GM23338 (cell line): ENCODE measurements at regions not wholly inside any gene's neighbourhood (a gene's known extent, or its start where the extent isn't known, plus 50 kb on each side); places are given as distances from the start of the nearest gene placed in this dataset.

ENCODE experiments used
- CREB1 ChIP-seq: fragments of 250-450 bp; sonication (Bioruptor Pico); IDR thresholded peaks from 2 replicates; pipeline ENCODE4 v1.5.0; 2020; ENCODE audit warnings: low read depth, mild to moderate bottlenecking, moderate library complexity
- EZH2 ChIP-seq: fragments of 200-600 bp; sonication (generic); IDR thresholded peaks from one replicate; pipeline ENCODE4 v1.8.0; 2017; ENCODE audit warnings: antibody characterized with exemption, mild to moderate bottlenecking, low read depth; ENCODE audit not compliant: unreplicated experiment
- EZH2phosphoT487 ChIP-seq: fragments of 200-600 bp; sonication (generic); IDR thresholded peaks from one replicate; pipeline ENCODE4 v1.8.1; 2018; ENCODE audit warnings: antibody characterized with exemption; ENCODE audit not compliant: unreplicated experiment
- JUNB ChIP-seq: IDR thresholded peaks from one replicate; pipeline ENCODE4 v1.6.1; 2016; ENCODE audit warnings: antibody characterized with exemption; ENCODE audit not compliant: unreplicated experiment
- NANOG ChIP-seq: IDR thresholded peaks from 2 replicates; pipeline ENCODE4 v1.6.1; 2016; ENCODE audit warnings: antibody characterized with exemption, borderline replicate concordance
- POLR2AphosphoS5 ChIP-seq: IDR thresholded peaks from 2 replicates; pipeline ENCODE4 v1.6.1; 2016; ENCODE audit warnings: antibody characterized with exemption, low read depth
- ZNF331 ChIP-seq: fragments of 250-450 bp; sonication (Bioruptor Pico); IDR thresholded peaks from 2 replicates; pipeline ENCODE4 v1.5.0; 2020; ENCODE audit warnings: low read depth, mild to moderate bottlenecking, moderate library complexity
- TF ChIP-seq, protein P1 (sequence below), 2 experiments: fragments of 200-600 bp in 1 of 2; sonication (generic) in 1 of 2; conservative IDR thresholded peaks; 2 replicates each; pipeline versions ENCODE4 v1.5.1 to v1.6.1; 2016 to 2017; ENCODE audit warnings: antibody characterized with exemption in 2 of 2, low read depth in 2 of 2, mild to moderate bottlenecking in 2 of 2, moderate library complexity in 1 of 2
- TF ChIP-seq, protein P2 (sequence below): IDR thresholded peaks from one replicate; pipeline ENCODE4 v1.6.1; 2018; ENCODE audit warnings: antibody characterized with exemption; ENCODE audit not compliant: unreplicated experiment

DNA sequence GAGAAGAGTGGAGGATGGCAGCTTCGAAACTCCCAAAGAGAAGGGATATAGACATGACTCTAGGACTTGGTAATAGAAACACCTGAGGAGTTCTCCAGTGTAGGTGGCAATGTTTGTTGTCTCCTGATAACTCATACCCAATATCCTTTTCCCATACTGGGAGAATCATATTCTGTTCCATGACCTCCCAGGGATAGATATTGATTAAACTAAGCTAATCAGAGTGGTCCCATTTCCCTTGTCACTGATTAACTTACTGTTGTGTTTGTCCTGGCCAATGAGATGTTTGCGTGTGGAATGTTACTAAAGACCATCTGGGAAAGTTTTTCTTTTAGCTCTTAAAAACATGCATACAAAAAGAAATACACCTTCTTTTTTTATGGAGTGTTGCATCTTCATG lies 85.6 kb downstream of the RPL22L1 start:
- TF ChIP-seq, protein P1, sequence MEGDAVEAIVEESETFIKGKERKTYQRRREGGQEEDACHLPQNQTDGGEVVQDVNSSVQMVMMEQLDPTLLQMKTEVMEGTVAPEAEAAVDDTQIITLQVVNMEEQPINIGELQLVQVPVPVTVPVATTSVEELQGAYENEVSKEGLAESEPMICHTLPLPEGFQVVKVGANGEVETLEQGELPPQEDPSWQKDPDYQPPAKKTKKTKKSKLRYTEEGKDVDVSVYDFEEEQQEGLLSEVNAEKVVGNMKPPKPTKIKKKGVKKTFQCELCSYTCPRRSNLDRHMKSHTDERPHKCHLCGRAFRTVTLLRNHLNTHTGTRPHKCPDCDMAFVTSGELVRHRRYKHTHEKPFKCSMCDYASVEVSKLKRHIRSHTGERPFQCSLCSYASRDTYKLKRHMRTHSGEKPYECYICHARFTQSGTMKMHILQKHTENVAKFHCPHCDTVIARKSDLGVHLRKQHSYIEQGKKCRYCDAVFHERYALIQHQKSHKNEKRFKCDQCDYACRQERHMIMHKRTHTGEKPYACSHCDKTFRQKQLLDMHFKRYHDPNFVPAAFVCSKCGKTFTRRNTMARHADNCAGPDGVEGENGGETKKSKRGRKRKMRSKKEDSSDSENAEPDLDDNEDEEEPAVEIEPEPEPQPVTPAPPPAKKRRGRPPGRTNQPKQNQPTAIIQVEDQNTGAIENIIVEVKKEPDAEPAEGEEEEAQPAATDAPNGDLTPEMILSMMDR (conservative IDR thresholded peaks at IDR 0.05; ENCODE audit: low read depth in 2 of 2): no peak
- TF ChIP-seq, protein P2, sequence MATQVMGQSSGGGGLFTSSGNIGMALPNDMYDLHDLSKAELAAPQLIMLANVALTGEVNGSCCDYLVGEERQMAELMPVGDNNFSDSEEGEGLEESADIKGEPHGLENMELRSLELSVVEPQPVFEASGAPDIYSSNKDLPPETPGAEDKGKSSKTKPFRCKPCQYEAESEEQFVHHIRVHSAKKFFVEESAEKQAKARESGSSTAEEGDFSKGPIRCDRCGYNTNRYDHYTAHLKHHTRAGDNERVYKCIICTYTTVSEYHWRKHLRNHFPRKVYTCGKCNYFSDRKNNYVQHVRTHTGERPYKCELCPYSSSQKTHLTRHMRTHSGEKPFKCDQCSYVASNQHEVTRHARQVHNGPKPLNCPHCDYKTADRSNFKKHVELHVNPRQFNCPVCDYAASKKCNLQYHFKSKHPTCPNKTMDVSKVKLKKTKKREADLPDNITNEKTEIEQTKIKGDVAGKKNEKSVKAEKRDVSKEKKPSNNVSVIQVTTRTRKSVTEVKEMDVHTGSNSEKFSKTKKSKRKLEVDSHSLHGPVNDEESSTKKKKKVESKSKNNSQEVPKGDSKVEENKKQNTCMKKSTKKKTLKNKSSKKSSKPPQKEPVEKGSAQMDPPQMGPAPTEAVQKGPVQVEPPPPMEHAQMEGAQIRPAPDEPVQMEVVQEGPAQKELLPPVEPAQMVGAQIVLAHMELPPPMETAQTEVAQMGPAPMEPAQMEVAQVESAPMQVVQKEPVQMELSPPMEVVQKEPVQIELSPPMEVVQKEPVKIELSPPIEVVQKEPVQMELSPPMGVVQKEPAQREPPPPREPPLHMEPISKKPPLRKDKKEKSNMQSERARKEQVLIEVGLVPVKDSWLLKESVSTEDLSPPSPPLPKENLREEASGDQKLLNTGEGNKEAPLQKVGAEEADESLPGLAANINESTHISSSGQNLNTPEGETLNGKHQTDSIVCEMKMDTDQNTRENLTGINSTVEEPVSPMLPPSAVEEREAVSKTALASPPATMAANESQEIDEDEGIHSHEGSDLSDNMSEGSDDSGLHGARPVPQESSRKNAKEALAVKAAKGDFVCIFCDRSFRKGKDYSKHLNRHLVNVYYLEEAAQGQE: no peak
- TF ChIP-seq EZH2phosphoT487: no peak
- no peak for TF ChIP-seq POLR2AphosphoS5
- no peak for TF ChIP-seq EZH2
- TF ChIP-seq NANOG: no peak
- no peak for TF ChIP-seq ZNF331 (CRISPR knock-in tag)
- no peak for TF ChIP-seq CREB1
- no peak for TF ChIP-seq JUNB
